Suprapubic skin (tissue), 4 donors: ENCODE measurements at regions not wholly inside any gene's neighbourhood (a gene's known extent, or its start where the extent isn't known, plus 50 kb on each side); places are given as distances from the start of the nearest gene placed in this dataset.

Experiments
- DNase-seq, 2 donors: peaks; one replicate each; pipeline ENCODE4 v3.0.0-alpha.2; 2019; ENCODE audit warnings: low spot score in 2 of 2
- H3K27ac ChIP-seq: fragments of 200-600 bp; sonication (generic); one replicate; pipeline ENCODE4 v1.5.1; 2019
- H3K27me3 ChIP-seq: fragments of 200-600 bp; sonication (generic); one replicate; pipeline ENCODE4 v1.5.1; 2019
- H3K36me3 ChIP-seq: fragments of 200-600 bp; sonication (generic); one replicate; pipeline ENCODE4 v1.5.1; 2019
- H3K4me1 ChIP-seq: fragments of 200-600 bp; sonication (generic); one replicate; pipeline ENCODE4 v1.5.1; 2019
- H3K4me3 ChIP-seq: fragments of 200-600 bp; sonication (generic); one replicate; pipeline ENCODE4 v1.5.1; 2019; ENCODE audit warnings: mild to moderate bottlenecking
- H3K9me3 ChIP-seq: fragments of 200-600 bp; sonication (generic); one replicate; pipeline ENCODE4 v1.5.1; 2019
- EP300 ChIP-seq: sonication (generic); formaldehyde crosslinking; IDR thresholded peaks from one replicate; pipeline ENCODE4 v1.6.1; 2017; ENCODE audit warnings: antibody characterized with exemption
- POLR2A ChIP-seq, 2 donors: fragments of 450-650 bp; IDR thresholded peaks; one replicate each; pipeline ENCODE4 v1.6.1; 2017; ENCODE audit warnings: antibody characterized with exemption in 2 of 2, mild to moderate bottlenecking in 2 of 2, moderate library complexity in 2 of 2
- POLR2AphosphoS5 ChIP-seq, 3 donors: sonication (generic); formaldehyde crosslinking; IDR thresholded peaks; one replicate each; pipeline ENCODE4 v1.6.1; 2017; ENCODE audit warnings: antibody characterized with exemption in 3 of 3
- WGBS: methylation state at CpG from one replicate; pipeline ENCODE4 v1.1.5; 2018; 5-methylcytosine and 5-hydroxymethylcytosine counted together
- TF ChIP-seq, protein P1 (sequence below), 2 donors: fragments of 200-600 bp in 1 of 2; fragments of 450-650 bp in 1 of 2; sonication (generic) in 1 of 2; IDR thresholded peaks; one replicate each; pipeline ENCODE4 v1.5.1; 2016 to 2019; ENCODE audit warnings: antibody characterized with exemption in 2 of 2, mild to moderate bottlenecking in 1 of 2, moderate library complexity in 1 of 2

DNA sequence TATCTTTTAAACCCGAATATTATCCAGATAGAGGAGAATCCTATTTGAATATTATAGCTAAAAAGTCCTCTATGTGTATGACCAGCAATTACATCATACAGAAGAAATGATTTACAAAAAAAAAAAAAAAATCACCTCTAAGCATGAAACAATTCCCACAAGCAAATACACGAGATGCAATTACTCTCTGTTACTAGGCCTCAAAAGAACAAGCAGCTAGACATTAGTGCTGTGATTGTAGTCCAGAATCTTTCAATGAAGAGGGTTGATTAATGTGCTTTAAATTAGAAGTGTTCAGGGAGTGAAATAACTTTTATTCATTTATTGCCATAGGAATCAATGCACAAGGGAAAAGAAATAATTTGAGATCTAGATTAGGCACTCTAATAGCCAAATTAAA lies 1379.5 kb upstream of the GBE1 start:
- Histone ChIP-seq H3K27ac (no peak overlapping the region), H3K27me3 (no peaks in the 10 kb centered on the region), H3K9me3 (no peaks in the 10 kb centered on the region), H3K4me1 (no peaks in the 10 kb centered on the region), H3K4me3 (no peak overlapping the region), H3K36me3 (no peaks in the 10 kb centered on the region)
- no peak for TF ChIP-seq POLR2AphosphoS5 (IDR thresholded peaks at IDR 0.05)
- TF ChIP-seq, protein P1, sequence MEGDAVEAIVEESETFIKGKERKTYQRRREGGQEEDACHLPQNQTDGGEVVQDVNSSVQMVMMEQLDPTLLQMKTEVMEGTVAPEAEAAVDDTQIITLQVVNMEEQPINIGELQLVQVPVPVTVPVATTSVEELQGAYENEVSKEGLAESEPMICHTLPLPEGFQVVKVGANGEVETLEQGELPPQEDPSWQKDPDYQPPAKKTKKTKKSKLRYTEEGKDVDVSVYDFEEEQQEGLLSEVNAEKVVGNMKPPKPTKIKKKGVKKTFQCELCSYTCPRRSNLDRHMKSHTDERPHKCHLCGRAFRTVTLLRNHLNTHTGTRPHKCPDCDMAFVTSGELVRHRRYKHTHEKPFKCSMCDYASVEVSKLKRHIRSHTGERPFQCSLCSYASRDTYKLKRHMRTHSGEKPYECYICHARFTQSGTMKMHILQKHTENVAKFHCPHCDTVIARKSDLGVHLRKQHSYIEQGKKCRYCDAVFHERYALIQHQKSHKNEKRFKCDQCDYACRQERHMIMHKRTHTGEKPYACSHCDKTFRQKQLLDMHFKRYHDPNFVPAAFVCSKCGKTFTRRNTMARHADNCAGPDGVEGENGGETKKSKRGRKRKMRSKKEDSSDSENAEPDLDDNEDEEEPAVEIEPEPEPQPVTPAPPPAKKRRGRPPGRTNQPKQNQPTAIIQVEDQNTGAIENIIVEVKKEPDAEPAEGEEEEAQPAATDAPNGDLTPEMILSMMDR (IDR thresholded peaks at IDR 0.05): no peak
- 69% methylated on average over 2 of the region's 2 CpGs for WGBS
- no peak for DNase-seq

DNA sequence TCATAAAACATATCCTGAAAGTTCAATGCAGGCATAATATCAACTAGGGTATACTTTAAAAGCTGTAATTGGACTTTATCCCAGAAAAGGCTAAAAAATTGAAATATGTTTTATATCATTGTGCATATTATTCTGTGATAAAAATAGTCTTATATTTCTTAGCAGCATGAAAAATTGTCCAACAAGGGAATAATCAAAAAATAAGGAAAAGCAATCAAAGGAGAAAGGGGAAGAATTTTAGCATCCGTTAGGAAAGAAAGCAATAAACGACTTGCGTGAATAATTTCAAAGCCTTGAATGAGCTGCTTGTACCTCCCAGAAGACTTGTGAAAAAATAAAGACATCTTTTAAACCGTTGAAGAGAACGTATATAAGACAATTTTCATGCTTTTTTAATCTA lies 1369.8 kb upstream of the GBE1 start:
- TF ChIP-seq POLR2AphosphoS5 (IDR thresholded peaks at IDR 0.05) (no peak), POLR2A (IDR thresholded peaks at IDR 0.05) (no peak), EP300 (no peak)
- TF ChIP-seq, protein P1 (IDR thresholded peaks at IDR 0.05): no peak
- WGBS: 72% methylated on average over 5 of the region's 5 CpGs
- Histone ChIP-seq H3K27ac (no peak overlapping the region), H3K4me3 (no peak overlapping the region), H3K27me3 (no peaks in the 10 kb centered on the region), H3K36me3 (no peaks in the 10 kb centered on the region), H3K4me1 (no peaks in the 10 kb centered on the region), H3K9me3 (no peaks in the 10 kb centered on the region)
- no peak for DNase-seq

DNA sequence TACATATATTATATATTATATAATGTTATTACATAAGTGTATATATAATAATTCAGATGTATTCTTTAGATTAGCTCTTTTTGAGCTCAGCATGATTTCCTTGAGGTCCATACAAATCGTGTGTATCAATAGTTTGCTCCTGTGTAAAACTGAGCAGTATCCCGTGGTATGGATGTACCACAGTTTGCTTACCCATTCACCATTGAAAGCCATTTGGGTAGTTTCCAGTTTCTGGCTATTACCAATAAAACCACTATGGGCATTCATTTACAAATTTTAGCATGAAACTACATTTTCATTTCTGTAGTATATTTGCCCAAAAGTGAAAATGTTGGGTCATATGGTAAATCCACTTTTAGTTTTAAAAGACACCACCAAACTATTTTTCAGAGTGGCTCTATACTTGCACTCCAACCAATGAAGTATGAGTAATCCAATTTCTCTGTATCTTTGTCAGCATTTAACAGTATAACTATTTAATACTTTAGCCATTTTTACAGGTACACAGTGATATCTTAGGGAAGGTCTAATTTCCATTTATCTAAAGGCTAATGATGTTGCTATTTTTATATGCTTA lies 1361.4 kb upstream of the GBE1 start:
- DNase-seq: no peak
- no peak overlapping the region for H3K4me3 ChIP-seq
- H3K9me3 ChIP-seq: no peaks in the 10 kb centered on the region
- no peaks in the 10 kb centered on the region for H3K27me3 ChIP-seq
- 87% methylated on average over 2 of the region's 2 CpGs for whole genome bisulfite sequencing
- no peak overlapping the region for H3K27ac ChIP-seq
- H3K4me1 ChIP-seq: no peaks in the 10 kb centered on the region
- H3K36me3 ChIP-seq: no peaks in the 10 kb centered on the region
- TF ChIP-seq EP300: no peak
- TF ChIP-seq POLR2A (IDR thresholded peaks at IDR 0.05): no peak
- TF ChIP-seq POLR2AphosphoS5 (IDR thresholded peaks at IDR 0.05): no peak
- TF ChIP-seq, protein P1 (IDR thresholded peaks at IDR 0.05): no peak

DNA sequence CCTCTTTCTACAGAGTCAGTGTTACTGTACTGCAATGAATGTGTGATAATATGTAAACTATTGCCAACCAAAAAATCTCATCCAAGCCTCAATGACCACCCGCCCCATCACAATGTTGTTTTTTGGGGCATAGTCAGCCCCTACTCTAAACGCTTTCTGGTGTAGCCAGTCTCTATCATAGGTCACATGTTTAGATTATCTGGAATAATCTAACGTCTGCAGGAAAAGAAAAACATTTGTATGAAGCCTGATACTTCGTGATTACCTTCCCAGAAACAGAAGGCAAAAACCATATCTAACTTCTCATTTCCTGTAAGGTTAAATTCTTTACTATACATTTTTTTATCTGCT lies 1331.8 kb upstream of the GBE1 start:
- DNase-seq: no peak
- Histone ChIP-seq H3K27ac (no peak overlapping the region), H3K27me3 (no peaks in the 10 kb centered on the region), H3K4me1 (no peaks in the 10 kb centered on the region), H3K9me3 (no peaks in the 10 kb centered on the region), H3K4me3 (no peak overlapping the region), H3K36me3 (no peaks in the 10 kb centered on the region)
- WGBS: 76% methylated on average over 4 of the region's 4 CpGs
- TF ChIP-seq EP300 (no peak), POLR2AphosphoS5 (IDR thresholded peaks at IDR 0.05) (no peak), POLR2A (IDR thresholded peaks at IDR 0.05) (no peak)
- TF ChIP-seq, protein P1 (IDR thresholded peaks at IDR 0.05): no peak

DNA sequence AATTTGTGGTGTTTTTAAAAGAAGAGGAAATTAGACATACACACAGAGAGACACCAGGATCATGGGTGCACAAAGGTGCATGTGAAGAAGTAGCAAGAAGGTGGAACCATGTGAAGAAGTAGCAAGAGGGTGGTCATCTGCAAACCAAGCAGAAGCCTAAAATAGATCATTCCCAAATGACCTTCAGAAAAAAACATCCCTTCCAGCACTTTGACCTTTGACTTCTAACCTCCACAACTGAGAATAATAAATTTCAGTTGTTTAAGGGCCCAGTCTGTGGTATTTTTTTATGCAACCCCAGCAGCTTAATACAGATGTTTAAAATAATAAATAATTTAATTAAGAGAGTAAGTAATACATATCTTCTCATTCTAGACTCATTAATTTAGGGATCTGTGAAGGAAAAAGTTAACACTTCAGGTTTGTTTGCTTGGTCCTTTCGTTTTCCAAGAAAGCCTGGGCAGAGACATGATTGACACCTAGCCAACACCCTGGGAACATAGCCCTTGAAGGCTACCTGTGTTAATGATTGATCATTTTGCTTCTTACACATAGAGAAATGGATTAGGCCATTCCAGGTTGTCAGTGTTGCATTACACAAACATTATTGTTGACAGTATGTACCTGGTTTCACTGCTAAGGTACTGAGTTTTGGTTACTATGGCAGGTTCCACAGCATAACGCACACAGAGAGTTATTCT lies 1331.2 kb upstream of the GBE1 start:
- no peaks in the 10 kb centered on the region for H3K4me1 ChIP-seq
- no peak for DNase-seq
- no peaks in the 10 kb centered on the region for H3K27me3 ChIP-seq
- TF ChIP-seq POLR2AphosphoS5 (IDR thresholded peaks at IDR 0.05) (no peak), POLR2A (IDR thresholded peaks at IDR 0.05) (no peak), EP300 (no peak)
- TF ChIP-seq, protein P1 (IDR thresholded peaks at IDR 0.05): no peak
- no peaks in the 10 kb centered on the region for H3K36me3 ChIP-seq
- no peaks in the 10 kb centered on the region for H3K9me3 ChIP-seq
- H3K27ac ChIP-seq: no peak overlapping the region
- 68% methylated on average over 2 of the region's 2 CpGs for WGBS
- H3K4me3 ChIP-seq: no peak overlapping the region
